Kidney (tissue), 13 donors: ENCODE measurements at regions not wholly inside any gene's neighbourhood (a gene's known extent, or its start where the extent isn't known, plus 50 kb on each side); places are given as distances from the start of the nearest gene placed in this dataset.

Source experiments
- DNase-seq, 5 donors: peaks; one replicate each; pipeline ENCODE4 v3.0.0-alpha.2; 2013 to 2020
- FAIRE-seq: peaks from 2 replicates; lab custom pipeline; 2012; peaks lifted over from hg19 to GRCh38; lab: Jason Lieb, UNC
- H3K27ac ChIP-seq, 2 donors: one replicate each; pipeline ENCODE4 v1.7.0; 2013; ENCODE audit warnings: low read depth in 2 of 2, low read length in 2 of 2, inconsistent platforms in 1 of 2
- H3K27me3 ChIP-seq: one replicate; pipeline ENCODE4 v1.7.1; 2013; ENCODE audit warnings: low read length, inconsistent platforms; ENCODE audit not compliant: control insufficient read depth, insufficient read depth
- H3K36me3 ChIP-seq, 3 donors: one replicate each; pipeline versions ENCODE4 v1.7.0 to v1.7.1; 2013; ENCODE audit warnings: low read length in 3 of 3, control low read depth in 1 of 3, inconsistent platforms in 1 of 3; ENCODE audit not compliant: insufficient read depth in 3 of 3, control insufficient read depth in 2 of 3
- H3K4me1 ChIP-seq, 3 donors: one replicate each; pipeline versions ENCODE4 v1.7.0 to v1.7.1; 2013; ENCODE audit warnings: low read length in 3 of 3, inconsistent platforms in 1 of 3, low read depth in 1 of 3; ENCODE audit not compliant: control insufficient read depth in 2 of 3, insufficient read depth in 2 of 3
- H3K4me3 ChIP-seq, 3 donors: one replicate each; pipeline versions ENCODE4 v1.7.0 to v1.8.1; 2013; ENCODE audit warnings: low read length in 3 of 3, control low read depth in 1 of 3, inconsistent platforms in 1 of 3
- H3K9ac ChIP-seq, 3 donors: one replicate each; pipeline versions ENCODE4 v1.7.0 to v1.7.1; 2013; ENCODE audit warnings: low read length in 3 of 3, control low read depth in 1 of 3, inconsistent platforms in 1 of 3
- H3K9me3 ChIP-seq, 3 donors: one replicate each; pipeline versions ENCODE4 v1.7.0 to v1.7.1; 2013; ENCODE audit warnings: low read length in 3 of 3, control low read depth in 1 of 3, inconsistent platforms in 1 of 3; ENCODE audit not compliant: control insufficient read depth in 2 of 3, insufficient read depth in 1 of 3
- intact Hi-C: fragments of 100-400 bp; cut with DNase I; formaldehyde crosslinking; loops from one replicate; pipeline ENCODE4 v1.11.1; 2022
- TF ChIP-seq, protein P1 (sequence below): IDR thresholded peaks from 3 replicates; pipeline ENCODE4 v1.5.1; 2012; ENCODE audit warnings: mild to moderate bottlenecking, moderate library complexity, borderline replicate concordance; ENCODE audit not compliant: insufficient read depth; ENCODE audit errors: extremely low read depth
- donor health status: control.
- donor health status: control.
- donor health status: control.
- donor health status: control.
- donor health status: control.
- donor health status: DM: yes; HTN: yes; CAD: no.
- donor health status: Normal renal cell carcinoma (clear cell type).

DNA sequence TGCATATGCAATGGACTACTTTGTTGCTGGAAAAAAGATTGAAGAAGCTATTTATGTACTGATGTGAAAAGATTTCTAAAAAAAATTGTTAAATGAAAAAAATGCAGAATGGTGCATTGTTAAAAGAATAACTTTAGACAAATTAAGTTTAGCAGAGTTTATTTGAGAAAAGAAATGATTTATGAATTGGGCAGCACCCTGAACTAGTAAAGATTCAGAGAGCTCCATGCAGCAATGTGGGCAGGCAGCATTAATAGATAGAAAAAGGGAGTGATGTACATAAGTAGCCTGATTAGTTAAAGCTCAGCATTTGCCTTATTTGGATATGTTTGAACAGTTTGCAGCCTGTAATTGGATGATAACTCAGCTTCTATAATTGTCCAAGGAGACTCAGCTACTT is 677.9 kb upstream of the SEMA6A start:
- H3K4me3 ChIP-seq: no peak overlapping the region
- no peak overlapping the region for H3K27ac ChIP-seq
- intact Hi-C loops: no loop called here
- H3K9me3 ChIP-seq: no peaks in the 10 kb centered on the region
- TF ChIP-seq, protein P1, sequence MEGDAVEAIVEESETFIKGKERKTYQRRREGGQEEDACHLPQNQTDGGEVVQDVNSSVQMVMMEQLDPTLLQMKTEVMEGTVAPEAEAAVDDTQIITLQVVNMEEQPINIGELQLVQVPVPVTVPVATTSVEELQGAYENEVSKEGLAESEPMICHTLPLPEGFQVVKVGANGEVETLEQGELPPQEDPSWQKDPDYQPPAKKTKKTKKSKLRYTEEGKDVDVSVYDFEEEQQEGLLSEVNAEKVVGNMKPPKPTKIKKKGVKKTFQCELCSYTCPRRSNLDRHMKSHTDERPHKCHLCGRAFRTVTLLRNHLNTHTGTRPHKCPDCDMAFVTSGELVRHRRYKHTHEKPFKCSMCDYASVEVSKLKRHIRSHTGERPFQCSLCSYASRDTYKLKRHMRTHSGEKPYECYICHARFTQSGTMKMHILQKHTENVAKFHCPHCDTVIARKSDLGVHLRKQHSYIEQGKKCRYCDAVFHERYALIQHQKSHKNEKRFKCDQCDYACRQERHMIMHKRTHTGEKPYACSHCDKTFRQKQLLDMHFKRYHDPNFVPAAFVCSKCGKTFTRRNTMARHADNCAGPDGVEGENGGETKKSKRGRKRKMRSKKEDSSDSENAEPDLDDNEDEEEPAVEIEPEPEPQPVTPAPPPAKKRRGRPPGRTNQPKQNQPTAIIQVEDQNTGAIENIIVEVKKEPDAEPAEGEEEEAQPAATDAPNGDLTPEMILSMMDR: no peak
- FAIRE-seq (no peak), DNase-seq (no peak)
- H3K36me3 ChIP-seq: no peaks in the 10 kb centered on the region
- H3K4me1 ChIP-seq: no peaks in the 10 kb centered on the region
- no peaks in the 10 kb centered on the region for H3K27me3 ChIP-seq
- no peak overlapping the region for H3K9ac ChIP-seq

DNA sequence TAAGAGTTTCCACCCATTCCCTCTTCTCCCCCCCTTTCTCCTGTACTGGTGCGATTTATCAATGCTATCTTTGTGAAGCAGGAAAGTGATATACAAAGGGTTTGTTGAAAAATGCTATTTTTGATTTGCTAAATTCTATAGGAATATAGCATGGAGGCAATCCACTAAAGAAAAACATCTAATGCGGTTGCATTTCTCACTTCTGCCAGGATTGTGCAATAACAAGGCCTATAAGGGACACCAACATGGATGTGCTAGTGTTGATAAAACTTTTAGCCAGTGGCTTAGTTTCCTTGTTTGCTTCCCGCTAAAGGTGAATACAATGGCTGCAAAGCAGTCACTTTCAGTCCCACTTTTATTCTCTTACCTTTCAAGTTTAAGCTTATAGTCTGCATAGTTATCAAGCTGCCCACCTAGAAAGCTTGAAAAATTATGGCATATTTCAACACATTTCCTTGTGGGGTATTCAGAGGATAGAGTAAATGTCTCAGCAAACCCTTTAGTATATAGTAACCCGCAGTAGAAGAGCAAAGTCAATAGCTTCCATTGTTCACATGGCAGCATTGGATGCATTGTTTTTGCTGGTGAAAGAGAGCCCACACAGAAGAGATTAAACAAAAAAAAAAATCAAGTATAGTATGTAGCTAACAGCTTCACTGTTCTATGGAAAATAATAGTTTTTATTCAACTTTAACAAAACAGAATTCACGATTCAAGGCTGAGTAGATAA is 674.6 kb upstream of the SEMA6A start:
- intact Hi-C loops: no loop called here
- no peak for FAIRE-seq
- Histone ChIP-seq H3K9me3 (no peaks in the 10 kb centered on the region), H3K4me3 (no peak overlapping the region), H3K27me3 (no peaks in the 10 kb centered on the region), H3K27ac (no peak overlapping the region), H3K36me3 (no peaks in the 10 kb centered on the region), H3K9ac (no peak overlapping the region), H3K4me1 (no peaks in the 10 kb centered on the region)
- TF ChIP-seq, protein P1: no peak
- DNase-seq: no peak

DNA sequence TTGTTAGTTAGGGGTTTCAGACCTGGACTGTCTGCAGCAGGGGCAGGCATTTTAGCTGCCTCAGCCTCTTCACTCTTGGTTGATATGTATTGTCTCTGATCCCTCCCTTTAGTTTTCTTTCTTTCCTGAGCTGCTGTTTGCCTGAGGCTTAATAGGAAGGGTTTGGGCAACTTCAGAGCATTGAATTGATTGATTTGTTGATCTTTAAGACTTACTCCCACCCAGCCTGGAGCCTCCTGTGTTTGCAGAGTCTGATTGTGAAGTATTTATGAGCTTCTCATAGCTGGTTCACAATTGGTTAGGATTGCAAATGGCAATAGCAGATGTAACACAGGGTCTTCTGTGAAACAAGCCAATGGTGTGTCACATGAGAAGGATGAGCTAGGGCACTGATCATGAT is 671.8 kb upstream of the SEMA6A start:
- intact Hi-C loops: no loop called here
- H3K4me3 ChIP-seq: no peak overlapping the region
- TF ChIP-seq, protein P1: no peak
- H3K27ac ChIP-seq: no peak overlapping the region
- no peaks in the 10 kb centered on the region for H3K36me3 ChIP-seq
- H3K4me1 ChIP-seq: no peaks in the 10 kb centered on the region
- no peaks in the 10 kb centered on the region for H3K9me3 ChIP-seq
- no peak for FAIRE-seq
- peak in 3 of 5 donors; percentile 11 to 51 (median 23) for DNase-seq
- H3K9ac ChIP-seq: no peak overlapping the region
- H3K27me3 ChIP-seq: no peaks in the 10 kb centered on the region
